Astrocyte (in vitro differentiated cells and primary cell): ENCODE measurements at regions not wholly inside any gene's neighbourhood (a gene's known extent, or its start where the extent isn't known, plus 50 kb on each side); places are given as distances from the start of the nearest gene placed in this dataset.

ENCODE experiments used
- DNase-seq: peaks from one replicate; pipeline ENCODE4 v3.0.0-alpha.2; 2010; ENCODE audit warnings: low read depth
- FAIRE-seq: peaks from 2 replicates; lab custom pipeline; 2011; peaks lifted over from hg19 to GRCh38; lab: Jason Lieb, UNC
- H2AFZ ChIP-seq: 2 replicates; pipeline ENCODE4 v1.6.0; 2012; ENCODE audit warnings: low read depth, low read length, inconsistent platforms
- H3K27ac ChIP-seq: 2 replicates; pipeline ENCODE4 v1.5.1; 2011; ENCODE audit warnings: low read depth, low read length, inconsistent platforms
- H3K27me3 ChIP-seq: 2 replicates; pipeline ENCODE4 v1.6.0; 2011; ENCODE audit warnings: low read length, inconsistent platforms; ENCODE audit not compliant: insufficient read depth
- H3K36me3 ChIP-seq: 2 replicates; pipeline ENCODE4 v1.5.1; 2011; ENCODE audit warnings: low read length, inconsistent platforms; ENCODE audit not compliant: insufficient read depth
- H3K4me1 ChIP-seq: 2 replicates; pipeline ENCODE4 v1.5.1; 2011; ENCODE audit warnings: low read length, inconsistent platforms; ENCODE audit not compliant: insufficient read depth
- H3K4me2 ChIP-seq: 2 replicates; pipeline ENCODE4 v1.6.0; 2012; ENCODE audit warnings: low read length, inconsistent platforms
- H3K4me3 ChIP-seq: 2 replicates; pipeline ENCODE4 v1.5.1; 2011; ENCODE audit warnings: low read depth, mild to moderate bottlenecking, low read length, inconsistent platforms; ENCODE audit not compliant: insufficient read depth
- H3K79me2 ChIP-seq: 2 replicates; pipeline ENCODE4 v1.6.0; 2012; ENCODE audit warnings: mild to moderate bottlenecking, low read length, inconsistent platforms; ENCODE audit not compliant: insufficient read depth
- H3K9ac ChIP-seq: 2 replicates; pipeline ENCODE4 v1.6.0; 2012; ENCODE audit warnings: mild to moderate bottlenecking, low read length, inconsistent platforms
- H3K9me3 ChIP-seq: 2 replicates; pipeline ENCODE4 v1.5.1; 2012; ENCODE audit warnings: low read depth, mild to moderate bottlenecking, low read length, inconsistent platforms; ENCODE audit not compliant: insufficient read depth
- H4K20me1 ChIP-seq: 2 replicates; pipeline ENCODE4 v1.6.0; 2012; ENCODE audit warnings: low read length, inconsistent platforms; ENCODE audit not compliant: insufficient read depth
- H3K27ac Mint-ChIP-seq: one replicate; pipeline ENCODE4 v1.8.0; 2021; ENCODE audit warnings: mild to moderate bottlenecking, mixed read lengths; ENCODE audit not compliant: unreplicated experiment
- H3K27me3 Mint-ChIP-seq: one replicate; pipeline ENCODE4 v1.8.0; 2021; ENCODE audit warnings: low read depth, mixed read lengths; ENCODE audit not compliant: unreplicated experiment
- H3K36me3 Mint-ChIP-seq: one replicate; pipeline ENCODE4 v1.8.0; 2021; ENCODE audit warnings: low read depth, mixed read lengths; ENCODE audit not compliant: unreplicated experiment
- H3K4me1 Mint-ChIP-seq: one replicate; pipeline ENCODE4 v1.8.0; 2021; ENCODE audit warnings: low read depth, mixed read lengths; ENCODE audit not compliant: unreplicated experiment
- H3K4me3 Mint-ChIP-seq: one replicate; pipeline ENCODE4 v1.8.0; 2021; ENCODE audit warnings: mild to moderate bottlenecking, moderate library complexity, mixed read lengths; ENCODE audit not compliant: unreplicated experiment
- H3K9me3 Mint-ChIP-seq: one replicate; pipeline ENCODE4 v1.8.0; 2021; ENCODE audit warnings: mild to moderate bottlenecking, mixed read lengths; ENCODE audit not compliant: unreplicated experiment
- EZH2 ChIP-seq: IDR thresholded peaks from 2 replicates; pipeline ENCODE4 v1.6.1; 2012; ENCODE audit warnings: mild to moderate bottlenecking, low read length, inconsistent platforms; ENCODE audit not compliant: insufficient read depth
- TF ChIP-seq, protein P1 (sequence below): IDR thresholded peaks from 2 replicates; pipeline ENCODE4 v1.5.1; 2011; ENCODE audit warnings: low read depth, mild to moderate bottlenecking, inconsistent platforms, low read length, moderate library complexity; ENCODE audit not compliant: insufficient read depth

DNA sequence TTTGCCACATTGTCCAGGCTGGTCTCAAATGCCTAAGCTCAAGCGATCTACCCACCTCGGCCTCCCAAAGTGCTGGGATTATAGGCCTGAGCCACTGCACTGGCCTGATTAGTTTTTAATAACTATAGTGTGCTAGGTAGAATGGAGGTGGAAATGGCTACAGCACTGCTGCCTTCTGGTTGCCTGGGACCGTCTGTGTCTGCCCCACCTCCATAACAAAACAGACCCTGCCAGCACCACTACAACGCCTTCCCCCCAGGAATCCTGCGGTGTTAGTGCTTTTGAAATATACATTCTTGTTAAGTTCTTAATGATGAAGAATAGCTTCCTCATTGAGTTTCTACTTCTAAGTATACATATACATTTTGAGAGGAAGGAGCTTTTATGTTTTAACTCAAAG, 148.2 kb upstream of the ITGA6 start:
- Histone ChIP-seq H3K36me3 (no peaks in the 10 kb centered on the region), H3K4me2 (no peak overlapping the region), H2AFZ (no peak overlapping the region), H3K4me1 (peaks cover 23% of the 10 kb centered on the region), H3K9ac (no peak overlapping the region), H3K79me2 (no peaks in the 10 kb centered on the region), H3K4me3 (no peak overlapping the region), H4K20me1 (no peaks in the 10 kb centered on the region), H3K27ac (no peak overlapping the region), H3K9me3 (no peaks in the 10 kb centered on the region), H3K27me3 (no peaks in the 10 kb centered on the region)
- no peak for DNase-seq
- Mint-ChIP-seq H3K36me3 (peaks cover 2% of the 10 kb centered on the region), H3K4me1 (peaks cover 29% of the 10 kb centered on the region), H3K9me3 (peaks cover 7% of the 10 kb centered on the region), H3K27me3 (no peaks in the 10 kb centered on the region), H3K27ac (no peak overlapping the region), H3K4me3 (no peak overlapping the region)
- FAIRE-seq = no peak
- no peak for TF ChIP-seq EZH2
- TF ChIP-seq, protein P1, sequence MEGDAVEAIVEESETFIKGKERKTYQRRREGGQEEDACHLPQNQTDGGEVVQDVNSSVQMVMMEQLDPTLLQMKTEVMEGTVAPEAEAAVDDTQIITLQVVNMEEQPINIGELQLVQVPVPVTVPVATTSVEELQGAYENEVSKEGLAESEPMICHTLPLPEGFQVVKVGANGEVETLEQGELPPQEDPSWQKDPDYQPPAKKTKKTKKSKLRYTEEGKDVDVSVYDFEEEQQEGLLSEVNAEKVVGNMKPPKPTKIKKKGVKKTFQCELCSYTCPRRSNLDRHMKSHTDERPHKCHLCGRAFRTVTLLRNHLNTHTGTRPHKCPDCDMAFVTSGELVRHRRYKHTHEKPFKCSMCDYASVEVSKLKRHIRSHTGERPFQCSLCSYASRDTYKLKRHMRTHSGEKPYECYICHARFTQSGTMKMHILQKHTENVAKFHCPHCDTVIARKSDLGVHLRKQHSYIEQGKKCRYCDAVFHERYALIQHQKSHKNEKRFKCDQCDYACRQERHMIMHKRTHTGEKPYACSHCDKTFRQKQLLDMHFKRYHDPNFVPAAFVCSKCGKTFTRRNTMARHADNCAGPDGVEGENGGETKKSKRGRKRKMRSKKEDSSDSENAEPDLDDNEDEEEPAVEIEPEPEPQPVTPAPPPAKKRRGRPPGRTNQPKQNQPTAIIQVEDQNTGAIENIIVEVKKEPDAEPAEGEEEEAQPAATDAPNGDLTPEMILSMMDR = no peak

DNA sequence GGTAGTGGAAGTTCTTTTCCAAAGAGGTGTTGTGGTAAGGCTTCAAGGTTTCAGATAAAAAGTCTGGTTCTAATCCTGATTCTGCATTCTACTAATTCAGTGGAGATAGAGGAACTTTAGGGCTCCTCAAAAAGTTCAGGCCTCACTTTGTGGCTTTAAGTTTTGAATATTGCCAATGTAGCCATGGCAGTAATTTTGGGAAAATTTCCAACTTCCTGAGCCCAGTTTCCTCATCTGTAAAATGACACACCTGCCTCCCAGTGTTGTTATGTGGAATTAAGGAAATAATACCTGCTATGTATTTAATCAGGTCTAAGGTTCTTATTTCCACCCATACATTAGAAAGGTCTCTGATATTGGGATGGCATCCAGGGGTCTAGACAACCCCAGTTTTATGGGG, 147.6 kb upstream of the ITGA6 start:
- FAIRE-seq (no peak), DNase-seq (no peak)
- Mint-ChIP-seq H3K4me3 (no peak overlapping the region), H3K36me3 (peaks cover 2% of the 10 kb centered on the region), H3K27ac (no peak overlapping the region), H3K27me3 (no peaks in the 10 kb centered on the region), H3K9me3 (peaks cover 7% of the 10 kb centered on the region), H3K4me1 (peaks cover 29% of the 10 kb centered on the region)
- H2AFZ ChIP-seq = no peak overlapping the region
- no peaks in the 10 kb centered on the region for H3K79me2 ChIP-seq
- no peak overlapping the region for H3K9ac ChIP-seq
- H3K27me3 ChIP-seq = no peaks in the 10 kb centered on the region
- H3K4me2 ChIP-seq = no peak overlapping the region
- H3K4me1 ChIP-seq = peaks cover 29% of the 10 kb centered on the region
- TF ChIP-seq, protein P1 = no peak
- no peak for TF ChIP-seq EZH2
- H3K27ac ChIP-seq = no peak overlapping the region
- H3K36me3 ChIP-seq = no peaks in the 10 kb centered on the region
- no peaks in the 10 kb centered on the region for H3K9me3 ChIP-seq
- H3K4me3 ChIP-seq = no peak overlapping the region
- H4K20me1 ChIP-seq = no peaks in the 10 kb centered on the region

DNA sequence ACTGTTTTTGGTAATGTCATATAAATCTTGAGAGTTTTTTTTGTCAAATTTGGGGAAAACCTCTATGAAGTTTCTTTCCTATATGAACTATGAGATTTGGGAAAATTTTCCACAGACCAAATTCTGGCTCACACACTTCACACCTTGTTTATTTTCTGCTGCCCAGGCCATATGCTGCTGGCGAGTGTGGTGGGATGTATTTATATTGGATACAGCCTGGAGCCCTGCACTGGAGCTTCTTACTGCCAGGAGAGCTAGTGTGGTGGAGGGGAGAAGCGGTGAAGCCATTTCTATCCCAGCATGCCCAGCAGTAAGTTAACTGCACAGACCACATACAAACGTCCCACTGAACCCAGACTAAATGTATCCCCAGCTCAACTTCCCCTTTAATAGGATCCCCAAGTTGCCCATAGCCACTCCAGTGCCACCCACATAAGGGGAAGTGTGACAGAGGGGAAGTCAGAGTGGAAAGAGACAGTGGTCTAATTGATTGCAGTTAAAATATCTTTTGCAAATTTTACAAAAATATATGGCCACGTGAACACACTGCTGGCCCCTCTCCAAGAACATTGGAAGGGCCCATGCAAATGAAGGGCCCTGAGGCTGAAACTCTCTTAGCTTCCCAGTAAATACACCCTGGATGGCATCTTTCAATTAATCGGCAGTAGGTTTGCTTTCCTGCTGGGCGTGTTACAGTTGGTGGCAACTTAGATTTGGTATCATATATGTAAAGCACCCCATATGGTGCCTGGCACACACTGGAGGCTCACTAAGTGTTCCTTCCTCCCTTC, 146.6 kb upstream of the ITGA6 start:
- no peaks in the 10 kb centered on the region for H3K79me2 ChIP-seq
- peaks cover 36% of the 10 kb centered on the region for H3K4me1 ChIP-seq
- no peaks in the 10 kb centered on the region for H4K20me1 ChIP-seq
- Mint-ChIP-seq H3K4me3 (no peak overlapping the region), H3K27ac (no peak overlapping the region), H3K9me3 (peaks cover 7% of the 10 kb centered on the region), H3K27me3 (no peaks in the 10 kb centered on the region), H3K36me3 (peaks cover 2% of the 10 kb centered on the region), H3K4me1 (peaks cover 31% of the 10 kb centered on the region)
- no peak overlapping the region for H3K4me2 ChIP-seq
- no peak for TF ChIP-seq EZH2
- TF ChIP-seq, protein P1 = no peak
- no peak overlapping the region for H3K9ac ChIP-seq
- H3K9me3 ChIP-seq = no peaks in the 10 kb centered on the region
- H2AFZ ChIP-seq = no peak overlapping the region
- no peaks in the 10 kb centered on the region for H3K27me3 ChIP-seq
- no peaks in the 10 kb centered on the region for H3K36me3 ChIP-seq
- no peak for DNase-seq
- no peak overlapping the region for H3K27ac ChIP-seq
- FAIRE-seq = no peak
- no peak overlapping the region for H3K4me3 ChIP-seq
